ENCODE measurements at regions not wholly inside any gene's neighbourhood (a gene's known extent, or its start where the extent isn't known, plus 50 kb on each side); places are given as distances from the start of the nearest gene placed in this dataset.

- no peak for TF ChIP-seq CTCF (IDR thresholded peaks at IDR 0.05)
- TF ChIP-seq POLR2A (IDR thresholded peaks at IDR 0.05), result no peak
These were observed 412.4 kb upstream of the C9orf72 start for GRCh38 chr9:27985714-27986113.

All from right lobe of liver (tissue), 4 donors.